Caco-2 (cell line): ENCODE measurements at regions not wholly inside any gene's neighbourhood (a gene's known extent, or its start where the extent isn't known, plus 50 kb on each side); places are given as distances from the start of the nearest gene placed in this dataset.

Experiments
- BruUV-seq: library from RNA; stranded (reverse); fragments of 400-500 nt; replicated peaks from 2 replicates; lab custom pipeline; 2021; lab: Mats Ljungman, UMichigan
- CTCF ChIA-PET: fragments of 300-600 bp; sonication (Branson Sonifier 250); formaldehyde crosslinking; loops from one replicate; lab custom pipeline; 2022; ENCODE audit warnings: antibody characterized with exemption; lab: Charles Lee
- POLR2A ChIA-PET: fragments of 300-600 bp; sonication (Branson Sonifier 250); formaldehyde crosslinking; loops from one replicate; lab custom pipeline; 2022; ENCODE audit warnings: antibody characterized with exemption; lab: Charles Lee
- DNase-seq, 2 experiments: peaks; one replicate each; pipeline versions ENCODE4 v3.0.0 to v3.0.0-alpha.2; 2020 to 2022
- H3K27me3 ChIP-seq: replicated peaks from 2 replicates; pipeline ENCODE4 v1.6.0; 2011; ENCODE audit warnings: low read length; ENCODE audit not compliant: control insufficient read depth, insufficient read depth
- H3K36me3 ChIP-seq: 2 replicates; pipeline ENCODE4 v1.5.1; 2011; ENCODE audit warnings: low read length; ENCODE audit not compliant: control insufficient read depth, insufficient read depth
- H3K4me1 ChIP-seq: fragments of 250-450 bp; sonication (Bioruptor Pico); 2 replicates; pipeline ENCODE4 v1.5.1; 2020; ENCODE audit warnings: mild to moderate bottlenecking
- H3K4me3 ChIP-seq: 2 replicates; pipeline ENCODE4 v1.5.1; 2011; ENCODE audit warnings: low read depth, mild to moderate bottlenecking, control low read depth, low read length
- H3K9me3 ChIP-seq: fragments of 250-450 bp; sonication (Bioruptor Pico); 2 replicates; pipeline ENCODE4 v1.5.1; 2020; ENCODE audit warnings: mild to moderate bottlenecking, moderate library complexity
- H3K27ac Mint-ChIP-seq: one replicate; pipeline ENCODE4 v1.8.0; 2022; ENCODE audit warnings: mixed read lengths; ENCODE audit not compliant: unreplicated experiment
- H3K27me3 Mint-ChIP-seq: one replicate; pipeline ENCODE4 v1.8.0; 2022; ENCODE audit warnings: mixed read lengths; ENCODE audit not compliant: insufficient read depth, unreplicated experiment
- H3K36me3 Mint-ChIP-seq: one replicate; pipeline ENCODE4 v1.8.0; 2022; ENCODE audit warnings: mild to moderate bottlenecking, mixed read lengths; ENCODE audit not compliant: insufficient read depth, unreplicated experiment
- H3K4me1 Mint-ChIP-seq: one replicate; pipeline ENCODE4 v1.8.0; 2022; ENCODE audit warnings: low read depth, mixed read lengths; ENCODE audit not compliant: unreplicated experiment
- H3K4me3 Mint-ChIP-seq: one replicate; pipeline ENCODE4 v1.8.0; 2022; ENCODE audit warnings: mild to moderate bottlenecking, moderate library complexity, mixed read lengths; ENCODE audit not compliant: unreplicated experiment
- H3K9me3 Mint-ChIP-seq: one replicate; pipeline ENCODE4 v1.8.0; 2022; ENCODE audit warnings: mixed read lengths; ENCODE audit not compliant: unreplicated experiment
- intact Hi-C: fragments of 100-400 bp; cut with micrococcal nuclease; formaldehyde crosslinking; loops from one replicate; pipeline ENCODE4 v1.10.0; 2022; ENCODE audit not compliant: unreplicated experiment
- TF ChIP-seq, protein P1 (sequence below), 2 experiments: fragments of 200-600 bp in 1 of 2; IDR thresholded peaks; 1 replicate in 1 of 2; 2 replicates in 1 of 2; pipeline versions ENCODE4 v1.5.1 to v1.8.0; 2011 to 2022; ENCODE audit warnings: antibody characterized with exemption in 1 of 2, control low read depth in 1 of 2, inconsistent platforms in 1 of 2, low read depth in 1 of 2, low read length in 1 of 2, mild to moderate bottlenecking in 1 of 2, moderate library complexity in 1 of 2; ENCODE audit not compliant: insufficient read depth in 1 of 2, severe bottlenecking in 1 of 2, unreplicated experiment in 1 of 2

DNA sequence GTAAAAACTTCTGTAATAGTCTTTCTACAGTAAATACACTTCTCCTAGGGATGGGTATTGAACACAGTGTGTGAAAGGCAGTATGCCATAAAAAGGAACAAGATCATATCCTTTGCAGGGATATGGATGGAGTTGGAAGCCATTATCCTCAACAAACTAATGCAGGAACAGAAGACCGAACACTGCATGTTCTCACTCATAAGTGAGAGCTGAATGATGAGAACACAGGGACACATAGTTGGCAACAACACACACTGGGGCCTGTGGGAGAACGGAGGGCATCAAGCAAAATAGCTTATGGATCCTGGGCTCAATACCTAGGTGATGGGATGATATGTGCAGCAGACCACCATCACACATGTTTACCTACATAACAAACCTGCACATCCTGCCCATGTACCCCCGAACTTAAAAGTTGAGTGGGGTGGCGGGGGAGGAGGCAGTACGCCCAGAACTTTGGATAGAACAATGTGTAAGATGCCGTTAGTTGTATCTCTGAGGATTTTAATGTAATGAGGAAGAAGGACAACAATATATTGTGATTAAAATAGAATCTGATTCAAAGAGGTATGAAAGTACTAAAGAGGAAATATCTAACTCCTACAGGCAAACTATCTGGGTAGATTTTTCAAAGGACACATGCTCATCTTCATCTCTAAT is 183.2 kb downstream of the NDFIP2 start:
- ChIA-PET POLR2A (no interaction called here), CTCF (no interaction called here)
- Mint-ChIP-seq H3K27ac (no peak overlapping the region), H3K9me3 (no peaks in the 10 kb centered on the region), H3K4me1 (peaks cover 19% of the 10 kb centered on the region), H3K4me3 (no peak overlapping the region), H3K36me3 (no peaks in the 10 kb centered on the region), H3K27me3 (peaks cover 3% of the 10 kb centered on the region)
- H3K4me3 ChIP-seq, result no peak overlapping the region
- DNase-seq, result no peak
- no peaks in the 10 kb centered on the region for H3K9me3 ChIP-seq
- H3K27me3 ChIP-seq, result no peaks in the 10 kb centered on the region
- no peaks in the 10 kb centered on the region for H3K36me3 ChIP-seq
- BruUV-seq, result no TSS peak
- intact Hi-C loops, result loop anchor here (1.0 kb wide), 1 partner anchor 1353 kb away; no protein-coding TSS in a partner anchor
- TF ChIP-seq, protein P1, sequence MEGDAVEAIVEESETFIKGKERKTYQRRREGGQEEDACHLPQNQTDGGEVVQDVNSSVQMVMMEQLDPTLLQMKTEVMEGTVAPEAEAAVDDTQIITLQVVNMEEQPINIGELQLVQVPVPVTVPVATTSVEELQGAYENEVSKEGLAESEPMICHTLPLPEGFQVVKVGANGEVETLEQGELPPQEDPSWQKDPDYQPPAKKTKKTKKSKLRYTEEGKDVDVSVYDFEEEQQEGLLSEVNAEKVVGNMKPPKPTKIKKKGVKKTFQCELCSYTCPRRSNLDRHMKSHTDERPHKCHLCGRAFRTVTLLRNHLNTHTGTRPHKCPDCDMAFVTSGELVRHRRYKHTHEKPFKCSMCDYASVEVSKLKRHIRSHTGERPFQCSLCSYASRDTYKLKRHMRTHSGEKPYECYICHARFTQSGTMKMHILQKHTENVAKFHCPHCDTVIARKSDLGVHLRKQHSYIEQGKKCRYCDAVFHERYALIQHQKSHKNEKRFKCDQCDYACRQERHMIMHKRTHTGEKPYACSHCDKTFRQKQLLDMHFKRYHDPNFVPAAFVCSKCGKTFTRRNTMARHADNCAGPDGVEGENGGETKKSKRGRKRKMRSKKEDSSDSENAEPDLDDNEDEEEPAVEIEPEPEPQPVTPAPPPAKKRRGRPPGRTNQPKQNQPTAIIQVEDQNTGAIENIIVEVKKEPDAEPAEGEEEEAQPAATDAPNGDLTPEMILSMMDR (IDR thresholded peaks at IDR 0.05; ENCODE audit: insufficient read depth in 1 of 2, low read depth in 1 of 2, low read length in 1 of 2, severe bottlenecking in 1 of 2, unreplicated experiment in 1 of 2), result no peak
- H3K4me1 ChIP-seq, result no peaks in the 10 kb centered on the region

GRCh38 chr13:79663435-79663834 is 182.5 kb downstream of the NDFIP2 start:
- H3K4me3 ChIP-seq, result no peak overlapping the region
- intact Hi-C loops, result loop anchor here (1.0 kb wide), 1 partner anchor 1354 kb away; no protein-coding TSS in a partner anchor
- H3K4me3 Mint-ChIP-seq, result no peak overlapping the region
- H3K27ac Mint-ChIP-seq, result no peak overlapping the region
- no peaks in the 10 kb centered on the region for H3K9me3 Mint-ChIP-seq
- no TSS peak for BruUV-seq
- CTCF ChIA-PET, result no interaction called here
- no peaks in the 10 kb centered on the region for H3K9me3 ChIP-seq
- H3K27me3 Mint-ChIP-seq, result peaks cover 3% of the 10 kb centered on the region
- H3K27me3 ChIP-seq, result no peaks in the 10 kb centered on the region
- TF ChIP-seq, protein P1 (IDR thresholded peaks at IDR 0.05; ENCODE audit: insufficient read depth in 1 of 2, low read depth in 1 of 2, low read length in 1 of 2, severe bottlenecking in 1 of 2, unreplicated experiment in 1 of 2), result no peak
- H3K36me3 Mint-ChIP-seq, result no peaks in the 10 kb centered on the region
- peaks cover 16% of the 10 kb centered on the region for H3K4me1 Mint-ChIP-seq
- H3K4me1 ChIP-seq, result no peaks in the 10 kb centered on the region
- H3K36me3 ChIP-seq, result no peaks in the 10 kb centered on the region
- no peak for DNase-seq
- POLR2A ChIA-PET, result no interaction called here

DNA sequence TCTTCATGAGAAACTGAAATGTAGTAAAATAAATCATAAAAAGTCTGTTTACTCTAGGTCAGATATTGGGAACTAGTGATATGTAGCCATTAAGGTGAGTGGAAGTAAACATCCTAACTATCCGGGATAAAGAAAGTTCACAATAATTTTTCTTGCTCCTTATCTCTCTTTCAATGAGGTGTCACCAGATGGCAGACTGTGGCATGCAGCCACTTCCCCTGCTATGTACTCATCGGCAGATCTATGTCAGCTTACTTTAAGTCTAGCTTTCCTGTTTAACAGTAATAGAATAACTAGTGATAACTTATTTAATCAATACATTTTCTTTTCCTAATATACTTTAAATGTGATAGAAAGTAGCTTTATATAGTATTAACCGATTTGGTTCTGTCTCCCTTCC is 181.9 kb downstream of the NDFIP2 start:
- Histone ChIP-seq H3K4me1 (no peaks in the 10 kb centered on the region), H3K36me3 (no peaks in the 10 kb centered on the region), H3K9me3 (no peaks in the 10 kb centered on the region), H3K27me3 (no peaks in the 10 kb centered on the region), H3K4me3 (no peak overlapping the region)
- BruUV-seq, result no TSS peak
- ChIA-PET POLR2A (no interaction called here), CTCF (interaction anchor here (0.7 to 1.2 kb wide), 3 partner anchors 13 to 470 kb away, joined by 3 to 6 read pairs (median 3); no protein-coding TSS in a partner anchor)
- H3K4me3 Mint-ChIP-seq, result no peak overlapping the region
- H3K9me3 Mint-ChIP-seq, result no peaks in the 10 kb centered on the region
- no peak overlapping the region for H3K27ac Mint-ChIP-seq
- H3K4me1 Mint-ChIP-seq, result peaks cover 11% of the 10 kb centered on the region
- DNase-seq, result no peak
- TF ChIP-seq, protein P1 (IDR thresholded peaks at IDR 0.05; ENCODE audit: insufficient read depth in 1 of 2, low read depth in 1 of 2, low read length in 1 of 2, severe bottlenecking in 1 of 2, unreplicated experiment in 1 of 2), result peak in 1 of 2 experiments; percentile 19
- intact Hi-C loops, result loop anchor here (1.0 kb wide), 1 partner anchor 1354 kb away; no protein-coding TSS in a partner anchor
- no peaks in the 10 kb centered on the region for H3K36me3 Mint-ChIP-seq
- peaks cover 3% of the 10 kb centered on the region for H3K27me3 Mint-ChIP-seq
